ENCODE measurements at regions not wholly inside any gene's neighbourhood (a gene's known extent, or its start where the extent isn't known, plus 50 kb on each side); places are given as distances from the start of the nearest gene placed in this dataset.
"Not testable (repeated sequence)": the region's sequence is repeated elsewhere in the genome, so short reads cannot be mapped to it uniquely, and the experiment has no call there.

DNA sequence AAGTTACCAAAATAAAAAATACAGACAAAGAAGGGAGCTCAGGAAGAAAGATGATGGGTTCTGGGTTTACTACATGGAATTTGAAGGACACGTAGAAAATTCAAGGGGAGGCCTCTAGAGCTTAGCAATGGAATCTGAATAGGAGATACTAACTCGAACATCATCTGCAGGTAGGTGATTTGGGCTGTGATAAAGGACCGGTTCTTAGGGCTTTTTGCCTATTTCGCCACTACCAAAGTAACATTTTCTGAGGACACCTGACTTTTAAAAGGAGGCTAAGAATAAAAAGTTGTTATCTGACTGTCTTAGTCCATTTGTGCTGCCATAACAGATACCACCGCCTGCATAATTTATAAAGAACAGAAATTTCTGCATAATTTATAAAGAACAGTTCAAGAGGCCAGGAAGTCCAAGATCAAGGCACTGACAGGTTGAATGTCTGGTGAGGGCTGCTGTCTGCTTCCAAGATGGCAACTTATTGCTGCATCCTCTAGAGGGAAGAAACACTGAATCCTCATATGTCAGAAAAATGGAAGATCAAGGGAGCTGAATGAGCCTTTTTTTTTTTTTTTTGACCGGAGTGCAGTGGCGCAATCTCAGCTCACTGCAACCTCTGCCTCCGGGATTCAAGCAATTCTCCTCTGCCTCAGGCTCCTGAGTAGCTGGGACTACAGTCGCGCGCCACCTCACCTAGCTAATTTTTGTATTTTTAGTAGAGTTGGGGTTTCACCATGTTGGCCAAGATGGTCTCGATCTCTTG, 67.9 kb upstream of the UBE2E2 start:
- Histone ChIP-seq H3K36me3 (no peaks in the 10 kb centered on the region), H3K27me3 (no peaks in the 10 kb centered on the region), H3K27ac (no peak overlapping the region), H3K4me3 (no peak overlapping the region), H3K4me1 (no peaks in the 10 kb centered on the region), H3K9me3 (peaks cover 0 to 10% (median 3%) of the 10 kb centered on the region in 4 donors)
- DNase-seq (ENCODE audit: low spot score in 2 of 2) = no peak
- TF ChIP-seq, protein P1, sequence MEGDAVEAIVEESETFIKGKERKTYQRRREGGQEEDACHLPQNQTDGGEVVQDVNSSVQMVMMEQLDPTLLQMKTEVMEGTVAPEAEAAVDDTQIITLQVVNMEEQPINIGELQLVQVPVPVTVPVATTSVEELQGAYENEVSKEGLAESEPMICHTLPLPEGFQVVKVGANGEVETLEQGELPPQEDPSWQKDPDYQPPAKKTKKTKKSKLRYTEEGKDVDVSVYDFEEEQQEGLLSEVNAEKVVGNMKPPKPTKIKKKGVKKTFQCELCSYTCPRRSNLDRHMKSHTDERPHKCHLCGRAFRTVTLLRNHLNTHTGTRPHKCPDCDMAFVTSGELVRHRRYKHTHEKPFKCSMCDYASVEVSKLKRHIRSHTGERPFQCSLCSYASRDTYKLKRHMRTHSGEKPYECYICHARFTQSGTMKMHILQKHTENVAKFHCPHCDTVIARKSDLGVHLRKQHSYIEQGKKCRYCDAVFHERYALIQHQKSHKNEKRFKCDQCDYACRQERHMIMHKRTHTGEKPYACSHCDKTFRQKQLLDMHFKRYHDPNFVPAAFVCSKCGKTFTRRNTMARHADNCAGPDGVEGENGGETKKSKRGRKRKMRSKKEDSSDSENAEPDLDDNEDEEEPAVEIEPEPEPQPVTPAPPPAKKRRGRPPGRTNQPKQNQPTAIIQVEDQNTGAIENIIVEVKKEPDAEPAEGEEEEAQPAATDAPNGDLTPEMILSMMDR (IDR thresholded peaks at IDR 0.05) = no peak
- no peak for TF ChIP-seq EP300 (IDR thresholded peaks at IDR 0.05)
- TF ChIP-seq POLR2A (IDR thresholded peaks at IDR 0.05) = no peak
- WGBS, 2 donors = 86 to 88% methylated on average over 12 of the region's 12 CpGs

DNA sequence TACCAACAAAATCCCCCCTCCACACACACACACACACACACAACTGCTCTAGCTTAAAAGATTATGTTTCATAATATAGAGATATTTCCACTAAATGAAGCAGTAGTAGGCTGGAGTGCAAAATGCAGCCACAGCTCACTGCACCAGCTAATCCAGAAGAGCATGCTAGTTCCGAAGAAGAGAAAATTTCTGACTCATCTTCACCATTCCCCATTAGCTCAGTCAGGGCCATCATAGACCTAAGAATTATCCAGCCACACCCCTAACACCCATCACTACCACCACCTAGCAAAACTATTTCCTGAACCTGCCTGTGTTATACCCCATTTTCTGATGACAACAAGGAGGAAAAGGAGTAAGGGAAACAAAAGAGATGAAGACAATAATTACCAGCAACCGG, 67.1 kb upstream of the UBE2E2 start:
- no peak for TF ChIP-seq EP300 (IDR thresholded peaks at IDR 0.05)
- TF ChIP-seq POLR2A (IDR thresholded peaks at IDR 0.05) = no peak
- TF ChIP-seq, protein P1 (IDR thresholded peaks at IDR 0.05) = no peak
- 90 to 97% methylated on average over 2 of the region's 2 CpGs for WGBS, 2 donors

DNA sequence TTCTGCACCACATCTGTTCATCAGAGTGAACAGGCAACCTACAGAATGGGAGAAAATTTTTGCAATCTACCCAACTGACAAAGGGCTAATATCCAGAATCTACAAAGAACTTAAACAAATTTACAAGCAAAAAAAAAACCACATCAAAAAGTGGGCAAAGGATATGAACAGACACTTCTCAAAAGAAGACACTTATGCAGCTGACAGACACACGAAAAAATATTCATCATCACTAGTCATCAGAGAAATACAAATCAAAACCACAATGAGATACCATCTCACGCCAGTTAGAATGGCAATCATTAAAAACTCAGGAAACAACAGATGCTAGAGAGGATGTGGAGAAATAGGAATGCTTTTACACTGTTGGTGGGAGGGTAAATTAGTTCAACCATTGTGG, 59.1 kb upstream of the UBE2E2 start:
- not testable (repeated sequence) for H3K36me3 ChIP-seq; H3K27ac ChIP-seq; H3K4me3 ChIP-seq; H3K4me1 ChIP-seq; H3K27me3 ChIP-seq; H3K9me3 ChIP-seq; DNase-seq (ENCODE audit: low spot score in 2 of 2)
- WGBS, 2 donors = 78 to 90% methylated on average over 2 of the region's 2 CpGs

More for the DNA sequence above, 67.1 kb upstream of the UBE2E2 start:
- no peak overlapping the region for H3K27ac ChIP-seq
- no peak for DNase-seq (ENCODE audit: low spot score in 2 of 2)
- peaks cover 0 to 10% (median 3%) of the 10 kb centered on the region in 4 donors for H3K9me3 ChIP-seq
- H3K36me3 ChIP-seq = no peaks in the 10 kb centered on the region
- no peak overlapping the region for H3K4me3 ChIP-seq
- H3K27me3 ChIP-seq = no peaks in the 10 kb centered on the region
- no peaks in the 10 kb centered on the region for H3K4me1 ChIP-seq

DNA sequence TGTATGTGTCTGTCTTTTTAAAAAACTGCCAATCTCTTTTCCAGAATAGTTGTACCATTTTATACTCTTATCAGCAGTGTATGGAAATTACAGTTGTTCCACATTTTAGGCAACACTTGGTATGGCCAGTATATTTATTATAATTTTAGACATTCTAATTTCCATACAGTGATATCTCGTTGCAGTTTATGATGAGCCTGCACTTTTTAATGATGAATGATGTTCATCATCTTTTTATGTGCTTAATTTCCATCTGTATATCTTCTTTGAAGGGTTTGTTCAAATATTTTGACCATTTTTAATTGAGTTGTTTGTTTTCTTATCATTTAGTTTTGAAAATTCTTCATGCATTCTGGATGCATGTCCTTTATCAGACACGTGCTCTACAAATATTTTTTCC, 57.0 kb upstream of the UBE2E2 start:
- Histone ChIP-seq H3K9me3 (no peaks in the 10 kb centered on the region), H3K4me3 (no peak overlapping the region), H3K4me1 (peaks cover 0 to 5% (median 2%) of the 10 kb centered on the region in 4 donors), H3K36me3 (no peaks in the 10 kb centered on the region), H3K27ac (no peak overlapping the region), H3K27me3 (no peaks in the 10 kb centered on the region)
- TF ChIP-seq, protein P1 (IDR thresholded peaks at IDR 0.05) = no peak
- TF ChIP-seq POLR2A (IDR thresholded peaks at IDR 0.05) (no peak), EP300 (IDR thresholded peaks at IDR 0.05) (no peak)
- WGBS, 2 donors = 81 to 87% methylated on average over 2 of the region's 2 CpGs
- no peak for DNase-seq (ENCODE audit: low spot score in 2 of 2)

DNA sequence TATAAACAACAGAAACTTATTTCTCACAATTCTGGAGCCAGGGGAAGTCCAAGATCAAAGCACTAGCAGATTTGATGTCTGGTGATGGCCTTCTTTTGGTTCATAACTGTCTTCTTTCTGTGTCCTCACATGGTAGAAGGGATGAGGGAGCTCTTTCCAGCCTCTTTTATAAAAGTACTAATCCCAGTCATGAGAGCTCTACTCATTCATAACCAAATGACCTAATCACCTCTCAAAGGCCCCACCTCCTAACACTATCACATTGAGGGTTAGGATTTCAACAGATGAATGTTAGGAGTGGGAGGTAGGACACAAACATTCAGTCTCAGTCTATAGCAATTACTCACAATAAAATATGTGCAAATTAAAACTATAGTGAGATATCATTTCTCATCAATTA, 50.1 kb upstream of the UBE2E2 start:
- Histone ChIP-seq H3K4me3 (no peak overlapping the region), H3K27ac (no peak overlapping the region), H3K27me3 (no peaks in the 10 kb centered on the region), H3K36me3 (no peaks in the 10 kb centered on the region), H3K4me1 (peaks cover 0 to 2% (median 0%) of the 10 kb centered on the region in 4 donors), H3K9me3 (peaks cover 0 to 9% (median 0%) of the 10 kb centered on the region in 4 donors)
- DNase-seq (ENCODE audit: low spot score in 2 of 2) = no peak
- TF ChIP-seq POLR2A (IDR thresholded peaks at IDR 0.05) (no peak), EP300 (IDR thresholded peaks at IDR 0.05) (no peak)
- TF ChIP-seq, protein P1 (IDR thresholded peaks at IDR 0.05) = no peak
